SK-N-SH (cell line): ENCODE measurements at regions not wholly inside any gene's neighbourhood (a gene's known extent, or its start where the extent isn't known, plus 50 kb on each side); places are given as distances from the start of the nearest gene placed in this dataset.

ENCODE experiments used
- CTCF ChIA-PET: fragments of 300-600, 350-600 bp; formaldehyde crosslinking; extraction: SDS; loops from one replicate; lab custom pipeline; 2021; lab: Yijun Ruan, JAX
- POLR2A ChIA-PET: fragments of 350-600 bp; sonication (Branson Sonifier 250); formaldehyde crosslinking; extraction: SDS; loops from one replicate; lab custom pipeline; 2020; ENCODE audit warnings: antibody characterized with exemption, inconsistent platforms; lab: Yijun Ruan, JAX
- DNase-seq: peaks from one replicate; pipeline ENCODE4 v3.0.0; 2012
- H2AFZ ChIP-seq: fragments of 200-600 bp; sonication (generic); 2 replicates; pipeline ENCODE4 v1.8.1; 2016; ENCODE audit warnings: antibody characterized with exemption, mild to moderate bottlenecking, low read depth
- H3F3A ChIP-seq: fragments of 200-600 bp; sonication (generic); replicated peaks from 2 replicates; pipeline ENCODE3; 2016; ENCODE audit warnings: antibody characterized with exemption, mild to moderate bottlenecking; ENCODE audit not compliant: insufficient read depth
- H3K27ac ChIP-seq, 2 experiments: fragments of 200-500 bp in 1 of 2; fragments of 200-600 bp in 1 of 2; sonication (Bioruptor generic) in 1 of 2; sonication (generic), shearing (Covaris generic) in 1 of 2; 2 replicates each; pipeline versions ENCODE4 v1.5.1 to v1.6.1; 2014 to 2016; ENCODE audit warnings: low read depth in 2 of 2, inconsistent platforms in 1 of 2, low read length in 1 of 2, mild to moderate bottlenecking in 1 of 2, mixed read lengths in 1 of 2
- H3K27me3 ChIP-seq: fragments of 200-600 bp; sonication (generic), shearing (Covaris generic); 2 replicates; pipeline ENCODE4 v1.6.1; 2016; ENCODE audit warnings: mixed run types; ENCODE audit not compliant: insufficient read depth
- H3K36me3 ChIP-seq, 2 experiments: fragments of 200-500 bp in 1 of 2; fragments of 200-600 bp in 1 of 2; sonication (Bioruptor generic) in 1 of 2; sonication (generic) in 1 of 2; replicated peaks in 1 of 2; 2 replicates each; pipeline versions ENCODE3 to v1.5.1; 2014 to 2016; ENCODE audit warnings: low read length in 1 of 2, mild to moderate bottlenecking in 1 of 2; ENCODE audit not compliant: insufficient read depth in 2 of 2, control insufficient read depth in 1 of 2
- H3K4me1 ChIP-seq, 2 experiments: fragments of 200-500 bp in 1 of 2; fragments of 200-600 bp in 1 of 2; sonication (Bioruptor generic) in 1 of 2; sonication (generic), shearing (Covaris generic) in 1 of 2; 2 replicates each; pipeline versions ENCODE4 v1.5.1 to v1.6.1; 2014 to 2016; ENCODE audit warnings: low read depth in 1 of 2, low read length in 1 of 2, mixed run types in 1 of 2; ENCODE audit not compliant: insufficient read depth in 2 of 2, control insufficient read depth in 1 of 2
- H3K4me2 ChIP-seq: fragments of 200-600 bp; sonication (generic), shearing (Covaris generic); 2 replicates; pipeline ENCODE4 v1.6.1; 2017; ENCODE audit warnings: mixed run types
- H3K4me3 ChIP-seq, 2 experiments: fragments of 200-500 bp in 1 of 2; fragments of 200-600 bp in 1 of 2; sonication (Bioruptor generic) in 1 of 2; sonication (generic), shearing (Covaris generic) in 1 of 2; 2 replicates each; pipeline versions ENCODE4 v1.5.1 to v1.8.1; 2014 to 2016; ENCODE audit warnings: low read depth in 2 of 2, inconsistent platforms in 1 of 2, low read length in 1 of 2, mild to moderate bottlenecking in 1 of 2, mixed read lengths in 1 of 2, moderate library complexity in 1 of 2
- H3K79me2 ChIP-seq: fragments of 200-600 bp; sonication (generic); 2 replicates; pipeline ENCODE4 v1.8.1; 2017; ENCODE audit warnings: mild to moderate bottlenecking; ENCODE audit not compliant: insufficient read depth
- H3K9ac ChIP-seq: fragments of 200-600 bp; sonication (generic); 2 replicates; pipeline ENCODE4 v1.6.1; 2017; ENCODE audit warnings: mixed run types
- H3K9me2 ChIP-seq: fragments of 200-600 bp; sonication (generic); 2 replicates; pipeline ENCODE4 v1.6.1; 2017; ENCODE audit warnings: mixed run types
- H3K9me3 ChIP-seq: fragments of 200-600 bp; sonication (generic); 2 replicates; pipeline ENCODE4 v1.6.1; 2017; ENCODE audit warnings: mixed run types, mild to moderate bottlenecking, moderate library complexity
- H4K20me1 ChIP-seq: fragments of 200-600 bp; sonication (generic); 2 replicates; pipeline ENCODE4 v1.6.1; 2017; ENCODE audit warnings: mild to moderate bottlenecking, mixed run types; ENCODE audit not compliant: insufficient read depth
- ELF1 ChIP-seq: IDR thresholded peaks from 2 replicates; pipeline ENCODE4 v1.4.0; 2012
- FOXM1 ChIP-seq: IDR thresholded peaks from 2 replicates; pipeline ENCODE4 v1.4.0; 2012; ENCODE audit warnings: low read depth, mild to moderate bottlenecking
- GATA2 ChIP-seq: sonication (generic); formaldehyde crosslinking; IDR thresholded peaks from 2 replicates; pipeline ENCODE4 v1.5.0; 2020; ENCODE audit warnings: mild to moderate bottlenecking, missing genetic modification reagents
- MAX ChIP-seq: IDR thresholded peaks from 2 replicates; pipeline ENCODE4 v1.4.0; 2012; ENCODE audit warnings: low read depth
- MEF2A ChIP-seq: IDR thresholded peaks from 2 replicates; pipeline ENCODE4 v1.4.0; 2012; ENCODE audit warnings: low read depth, borderline replicate concordance
- MXI1 ChIP-seq: IDR thresholded peaks from 2 replicates; pipeline ENCODE4 v1.6.1; 2012; ENCODE audit warnings: mild to moderate bottlenecking, low read depth, low read length, improper control_type of control experiment
- NFIC ChIP-seq: IDR thresholded peaks from 2 replicates; pipeline ENCODE4 v1.4.0; 2012; ENCODE audit warnings: borderline replicate concordance
- RAD21 ChIP-seq: IDR thresholded peaks from 2 replicates; pipeline ENCODE4 v1.6.1; 2012; ENCODE audit warnings: mild to moderate bottlenecking, low read length
- REST ChIP-seq: IDR thresholded peaks from 2 replicates; pipeline ENCODE4 v1.6.1; 2012; ENCODE audit warnings: mild to moderate bottlenecking, low read depth, low read length, moderate library complexity
- SMC3 ChIP-seq: IDR thresholded peaks from 2 replicates; pipeline ENCODE4 v1.6.1; 2012; ENCODE audit warnings: low read depth, low read length, improper control_type of control experiment
- USF2 ChIP-seq: fragments of 150-350 bp; IDR thresholded peaks from 2 replicates; pipeline ENCODE4 v1.6.1; 2017; ENCODE audit warnings: antibody characterized with exemption, low read length, low read depth, borderline replicate concordance
- YY1 ChIP-seq: IDR thresholded peaks from 2 replicates; pipeline ENCODE4 v1.4.0; 2012; ENCODE audit warnings: low read depth, mild to moderate bottlenecking
- WGBS: methylation state at CpG from one replicate; pipeline ENCODE4 v1.1.6; 2017; ENCODE audit warnings: low lambda C conversion rate; 5-methylcytosine and 5-hydroxymethylcytosine counted together
- TF ChIP-seq, protein P1 (sequence below): IDR thresholded peaks from 2 replicates; pipeline ENCODE4; 2012

DNA sequence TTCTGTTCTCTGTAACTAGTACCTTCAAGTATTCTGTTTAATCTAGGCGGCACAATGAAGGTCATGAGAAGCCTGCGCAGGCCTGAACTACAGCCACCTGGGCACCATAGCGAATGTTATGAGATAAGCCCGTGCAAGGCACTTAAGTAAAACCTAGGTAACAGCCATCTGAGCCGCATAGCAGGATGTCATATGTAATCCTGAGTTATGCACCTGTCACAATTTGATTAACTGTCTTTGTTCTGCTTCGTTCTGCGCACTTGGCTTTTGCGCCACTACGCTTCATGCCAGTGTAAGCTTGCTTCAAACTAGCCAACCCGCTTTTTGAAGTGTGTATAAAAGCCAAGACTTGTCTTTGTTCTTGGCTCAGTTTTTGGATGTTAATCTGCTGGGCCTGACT, 449.8 kb downstream of the KCNJ18 start:
- no peak overlapping the region for H3K9ac ChIP-seq
- H3F3A ChIP-seq, result no peaks in the 10 kb centered on the region
- H3K9me2 ChIP-seq, result no peaks in the 10 kb centered on the region
- H3K79me2 ChIP-seq, result no peaks in the 10 kb centered on the region
- 0 out of 2 replicates have a peak, but pooled peaks cover 6% of the 10 kb centered on the region for H3K27me3 ChIP-seq
- H3K36me3 ChIP-seq, result no peaks in the 10 kb centered on the region
- no peak overlapping the region for H3K27ac ChIP-seq
- WGBS, result 8% methylated on average over 10 of the region's 10 CpGs
- no peaks in the 10 kb centered on the region for H3K4me1 ChIP-seq
- H3K4me3 ChIP-seq, result no peak overlapping the region
- no peaks in the 10 kb centered on the region for H3K9me3 ChIP-seq
- H3K4me2 ChIP-seq, result no peak overlapping the region
- TF ChIP-seq NFIC, result no peak
- no peak for TF ChIP-seq GATA2 (CRISPR knock-in tag)
- TF ChIP-seq USF2, result no peak
- no peak for TF ChIP-seq MXI1
- no peak for TF ChIP-seq REST
- no peak for TF ChIP-seq MEF2A
- TF ChIP-seq ELF1, result no peak
- TF ChIP-seq SMC3, result no peak
- no peak for TF ChIP-seq YY1
- no peak for TF ChIP-seq FOXM1
- no peak for TF ChIP-seq RAD21
- TF ChIP-seq, protein P1, sequence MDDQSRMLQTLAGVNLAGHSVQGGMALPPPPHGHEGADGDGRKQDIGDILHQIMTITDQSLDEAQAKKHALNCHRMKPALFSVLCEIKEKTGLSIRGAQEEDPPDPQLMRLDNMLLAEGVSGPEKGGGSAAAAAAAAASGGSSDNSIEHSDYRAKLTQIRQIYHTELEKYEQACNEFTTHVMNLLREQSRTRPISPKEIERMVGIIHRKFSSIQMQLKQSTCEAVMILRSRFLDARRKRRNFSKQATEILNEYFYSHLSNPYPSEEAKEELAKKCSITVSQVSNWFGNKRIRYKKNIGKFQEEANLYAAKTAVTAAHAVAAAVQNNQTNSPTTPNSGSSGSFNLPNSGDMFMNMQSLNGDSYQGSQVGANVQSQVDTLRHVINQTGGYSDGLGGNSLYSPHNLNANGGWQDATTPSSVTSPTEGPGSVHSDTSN, result no peak
- no peak for TF ChIP-seq MAX
- POLR2A ChIA-PET, result no interaction called here
- no peak for DNase-seq
- no peak overlapping the region for H2AFZ ChIP-seq
- H4K20me1 ChIP-seq, result no peaks in the 10 kb centered on the region
- CTCF ChIA-PET, result no interaction called here
